Renal pelvis (tissue), 1 donor: ENCODE measurements at regions not wholly inside any gene's neighbourhood (a gene's known extent, or its start where the extent isn't known, plus 50 kb on each side); places are given as distances from the start of the nearest gene placed in this dataset.

Experiments used
- DNase-seq: peaks from one replicate; pipeline ENCODE4 v3.0.0-alpha.2; 2013

DNA sequence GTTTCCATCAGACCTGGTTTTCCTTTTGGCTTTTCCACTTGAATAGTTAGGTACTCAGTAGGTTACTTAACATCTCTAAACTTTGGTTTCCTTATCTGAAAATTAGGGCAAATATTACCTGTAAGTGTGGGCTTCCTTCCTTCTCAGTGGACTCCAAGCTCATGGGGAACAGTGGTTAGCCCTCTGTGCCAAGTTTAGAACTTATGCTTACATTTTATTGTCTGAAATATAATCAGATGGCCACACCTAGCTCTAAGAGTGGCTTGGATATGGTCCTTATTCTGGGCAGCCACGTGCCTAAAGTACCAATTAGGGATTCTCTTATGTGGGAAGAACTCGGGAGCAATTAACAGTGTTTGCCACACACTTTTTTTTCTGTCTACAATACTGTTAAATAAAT lies 133.9 kb downstream of the UCHL1 start:
- DNase-seq: no peak

- no peak for DNase-seq
Measured at GRCh38 chr4:41391271-41391670, 134.5 kb downstream of the UCHL1 start.

- DNase-seq: no peak
Measured at GRCh38 chr4:41394481-41394894, 137.8 kb downstream of the UCHL1 start.

- DNase-seq: no peak
Measured at GRCh38 chr4:41396214-41396613, 139.5 kb downstream of the UCHL1 start.

DNA sequence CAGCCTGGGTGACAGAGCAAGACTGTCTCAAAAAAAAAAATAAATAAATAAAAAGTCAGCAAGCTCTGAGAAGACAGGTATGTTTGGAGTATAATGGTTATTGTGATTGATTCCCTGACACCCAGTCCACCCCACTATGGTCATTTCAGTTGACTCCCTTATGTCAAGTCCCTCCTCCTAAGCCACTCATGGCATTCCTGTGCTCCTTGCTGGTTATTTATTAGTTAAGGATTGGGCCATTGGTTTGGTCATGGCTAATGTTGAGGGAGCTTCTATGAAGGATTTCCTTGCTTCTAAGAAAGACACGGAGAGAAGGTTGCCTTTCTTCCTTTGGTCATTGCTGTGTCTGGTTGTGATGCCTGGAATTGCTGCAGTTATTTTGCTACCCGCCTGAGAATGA lies 140.1 kb downstream of the UCHL1 start:
- DNase-seq: no peak

- DNase-seq: no peak
Measured at GRCh38 chr4:41399231-41399630, 138.7 kb upstream of the LIMCH1 start.

DNA sequence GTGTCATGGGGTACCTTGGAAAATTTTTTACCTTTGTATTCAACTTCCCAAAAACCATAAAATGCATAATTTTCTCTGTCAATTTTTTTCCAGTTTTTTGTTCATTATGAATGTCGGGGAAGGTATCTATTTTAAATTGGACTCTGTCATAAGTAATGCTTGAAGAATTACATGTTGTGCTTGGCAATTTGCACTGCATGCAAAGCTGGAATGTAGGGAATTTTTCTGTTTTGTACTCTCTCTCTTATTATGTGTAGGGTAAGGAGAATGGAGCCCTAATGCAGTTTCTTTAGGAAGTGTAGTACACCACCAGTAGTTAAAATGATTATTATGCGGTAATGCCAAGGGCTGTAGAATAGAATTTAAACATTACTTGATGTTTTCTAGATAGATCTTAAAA lies 137.7 kb upstream of the LIMCH1 start:
- no peak for DNase-seq

GRCh38 chr4:41405464-41406112 lies 132.4 kb upstream of the LIMCH1 start:
- no peak for DNase-seq

- DNase-seq: no peak
Measured at GRCh38 chr4:41406113-41406516, 131.8 kb upstream of the LIMCH1 start.

DNA sequence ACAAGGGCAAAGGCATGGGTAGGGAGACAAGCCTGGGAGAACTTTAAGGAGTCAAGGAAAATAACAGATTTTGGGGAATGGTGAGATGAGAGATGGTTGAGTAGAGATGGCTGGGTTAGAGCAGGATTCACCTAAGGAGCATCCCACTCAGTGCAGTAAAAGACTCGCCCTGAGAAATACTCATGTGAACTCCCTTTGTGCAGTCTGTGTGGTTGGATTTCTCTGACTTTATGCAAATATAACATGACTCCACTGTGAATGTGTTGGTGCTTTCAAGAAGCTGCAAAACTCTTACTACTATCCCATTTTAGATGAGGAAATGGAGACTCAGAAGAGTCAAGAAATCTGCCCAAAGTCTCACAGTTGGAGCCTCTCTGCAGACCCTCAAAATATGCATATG lies 129.8 kb upstream of the LIMCH1 start:
- no peak for DNase-seq

GRCh38 chr4:41408859-41409593 lies 128.9 kb upstream of the LIMCH1 start:
- DNase-seq: no peak

GRCh38 chr4:41409594-41409895 lies 128.4 kb upstream of the LIMCH1 start:
- no peak for DNase-seq

DNA sequence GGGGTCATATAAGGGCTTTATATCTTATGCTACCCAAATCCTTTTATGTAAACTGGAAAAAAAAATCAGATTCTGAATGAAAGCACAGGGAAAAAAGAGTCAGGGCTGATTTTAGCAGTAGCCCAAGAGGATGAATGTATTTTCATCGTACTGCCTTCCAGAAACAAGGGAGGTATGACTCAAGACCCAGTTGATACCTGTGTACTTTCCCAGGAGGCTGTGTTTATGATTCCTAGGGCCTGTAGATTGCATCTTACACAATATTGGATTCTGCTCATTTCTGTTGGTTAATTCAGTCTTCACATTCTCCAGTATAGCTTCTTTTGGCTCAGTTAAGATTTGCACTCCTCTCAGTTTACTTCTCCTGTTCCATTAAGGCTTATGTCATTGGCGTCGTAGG lies 127.9 kb upstream of the LIMCH1 start:
- DNase-seq: no peak

GRCh38 chr4:41413670-41414411 lies 124.1 kb upstream of the LIMCH1 start:
- no peak for DNase-seq

GRCh38 chr4:41414412-41414779 lies 123.6 kb upstream of the LIMCH1 start:
- DNase-seq: no peak

GRCh38 chr4:41418444-41418843 lies 119.5 kb upstream of the LIMCH1 start:
- DNase-seq: no peak

DNA sequence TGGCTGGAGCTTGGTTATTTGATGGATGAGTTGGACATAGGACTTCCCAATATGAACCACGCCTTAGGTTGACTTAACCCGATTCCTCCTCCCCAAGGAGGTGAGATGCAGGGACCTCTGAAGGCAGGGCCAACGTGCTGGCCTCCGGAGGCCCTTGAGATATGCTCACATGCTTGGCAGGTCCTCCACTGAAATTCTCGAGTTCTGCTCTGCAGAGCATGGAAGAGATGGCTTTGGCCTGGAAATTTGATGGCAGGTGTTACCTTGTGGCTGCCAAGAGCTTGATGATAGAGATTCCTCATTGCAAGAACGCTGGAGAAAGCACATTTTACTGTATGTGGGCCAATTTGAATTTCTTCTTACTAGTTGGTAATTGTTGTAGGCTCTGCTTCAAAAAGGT lies 117.4 kb upstream of the LIMCH1 start:
- DNase-seq: no peak

DNA sequence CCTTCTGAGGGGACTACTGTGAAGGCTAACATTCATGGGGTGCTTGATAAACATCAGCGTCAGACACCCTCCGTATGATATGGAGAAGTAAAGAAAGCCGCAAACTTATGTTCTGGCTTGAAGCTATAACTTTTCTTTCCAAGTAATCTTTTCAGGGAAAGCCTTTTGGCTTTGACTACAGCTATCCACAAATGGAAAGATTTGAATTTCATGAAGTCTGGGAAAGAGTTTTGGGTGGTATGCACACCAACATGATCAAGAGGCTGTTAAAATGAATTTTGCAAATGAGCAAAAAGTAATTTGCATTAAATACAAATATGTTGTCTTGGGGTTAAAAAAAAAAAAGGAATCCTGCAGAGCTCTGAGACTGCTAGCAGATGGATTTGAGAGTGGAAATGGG lies 114.8 kb upstream of the LIMCH1 start:
- no peak for DNase-seq

- DNase-seq: no peak
Measured at GRCh38 chr4:41424522-41424921, 113.4 kb upstream of the LIMCH1 start.

DNA sequence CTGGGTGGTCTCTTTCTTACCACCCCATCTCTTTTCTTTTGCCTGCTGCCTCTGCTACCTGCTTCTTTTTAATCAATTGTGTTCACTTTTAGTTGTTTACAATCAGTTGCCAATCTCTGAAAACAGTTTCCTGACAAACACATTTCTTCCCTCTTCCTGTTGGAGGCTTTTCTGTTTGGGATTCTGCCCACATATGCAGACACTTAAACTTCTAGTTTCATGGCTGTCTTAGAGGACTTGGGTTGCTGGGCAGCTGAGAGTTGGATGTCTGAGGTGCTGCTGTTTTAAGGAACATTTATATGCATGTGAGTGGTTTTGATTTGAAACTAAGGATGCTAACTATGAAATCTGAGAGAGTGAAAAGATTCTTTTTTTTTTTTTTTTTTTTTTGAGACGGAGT lies 112.3 kb upstream of the LIMCH1 start:
- DNase-seq: no peak

DNA sequence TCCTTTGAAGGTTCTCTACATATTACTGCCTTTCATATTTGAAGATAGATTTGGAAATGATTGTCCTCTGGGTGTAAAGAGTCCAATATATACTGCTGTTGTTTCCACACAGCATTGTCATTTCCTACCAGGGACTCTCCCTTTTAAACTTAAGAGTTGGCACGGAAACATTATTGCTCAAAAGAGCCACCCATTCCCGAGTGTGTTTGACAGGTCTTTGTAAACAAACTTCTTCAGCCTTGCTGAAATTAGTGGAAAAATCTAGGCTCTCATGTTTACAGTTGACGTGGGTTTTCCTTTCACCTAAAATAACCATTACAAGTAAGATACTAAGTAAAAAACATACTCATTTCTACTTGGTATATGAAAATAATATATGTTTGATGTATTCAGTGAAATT lies 111.4 kb upstream of the LIMCH1 start:
- no peak for DNase-seq

GRCh38 chr4:41427306-41427882 lies 110.6 kb upstream of the LIMCH1 start:
- DNase-seq: peak; percentile 56
